HCT116 (cell line): ENCODE measurements at regions not wholly inside any gene's neighbourhood (a gene's known extent, or its start where the extent isn't known, plus 50 kb on each side); places are given as distances from the start of the nearest gene placed in this dataset.

Source experiments
- ATAC-seq: fragments of 200-7000 bp; cut with Tn5 transposase; 2 replicates; pipeline ENCODE4 v1.9.1; 2020; ENCODE audit warnings: mild to moderate bottlenecking, moderate library complexity
- BruUV-seq: library from RNA; stranded (reverse); fragments of 400-500 nt; replicated peaks from 2 replicates; lab custom pipeline; 2021; lab: Mats Ljungman, UMichigan
- CTCF ChIA-PET: fragments of 300-600 bp; sonication (Branson Sonifier 250); formaldehyde crosslinking; loops from one replicate; lab custom pipeline; 2021; ENCODE audit warnings: antibody characterized with exemption; lab: Charles Lee
- POLR2A ChIA-PET: fragments of 300-600, 350-600 bp; sonication (Branson Sonifier 250); formaldehyde crosslinking; loops from one replicate; lab custom pipeline; 2021; ENCODE audit warnings: antibody characterized with exemption; lab: Charles Lee
- RAD21 ChIA-PET, 2 experiments: fragments of 300-600 bp; sonication (Branson Sonifier 250); formaldehyde crosslinking; loops; one replicate each; lab custom pipeline; 2023; ENCODE audit warnings: low total read pairs in 2 of 2; ENCODE audit not compliant: uncharacterized antibody in 2 of 2, unreplicated experiment in 2 of 2, low non-redundant PET in 1 of 2; lab: Charles Lee
- DNase-seq: peaks from one replicate; pipeline ENCODE4 v3.0.0-alpha.2; 2010; ENCODE audit warnings: low read depth, low spot score
- H2AFZ ChIP-seq: fragments of 200-600 bp; shearing (Covaris generic), sonication (generic); 2 replicates; pipeline ENCODE4 v1.6.1; 2017; ENCODE audit warnings: low read depth, mixed run types, mixed read lengths, antibody characterized with exemption, low read length; ENCODE audit not compliant: poor library complexity, severe bottlenecking
- H3K27ac ChIP-seq: 2 replicates; pipeline ENCODE4 v1.5.1; 2012; ENCODE audit warnings: low read depth, low read length
- H3K27me3 ChIP-seq: fragments of 200-600 bp; sonication (generic); 2 replicates; pipeline ENCODE4 v1.6.1; 2016; ENCODE audit warnings: mixed run types, low read length, mixed read lengths; ENCODE audit not compliant: insufficient read depth
- H3K36me3 ChIP-seq, 2 experiments: fragments of 200-500 bp in 1 of 2; fragments of 200-600 bp in 1 of 2; sonication (Bioruptor generic) in 1 of 2; sonication (generic) in 1 of 2; 2 replicates each; pipeline versions ENCODE4 v1.5.1 to v1.6.1; 2014 to 2016; ENCODE audit warnings: low read length in 2 of 2, inconsistent platforms in 1 of 2, mixed read lengths in 1 of 2, mixed run types in 1 of 2; ENCODE audit not compliant: insufficient read depth in 2 of 2, control insufficient read depth in 1 of 2
- H3K4me1 ChIP-seq, 2 experiments: fragments of 200-600 bp in 1 of 2; sonication (generic) in 1 of 2; 2 replicates each; pipeline versions ENCODE4 v1.5.1 to v1.6.1; 2012 to 2017; ENCODE audit warnings: low read length in 2 of 2, inconsistent platforms in 1 of 2, mild to moderate bottlenecking in 1 of 2, mixed read lengths in 1 of 2, mixed run types in 1 of 2, moderate library complexity in 1 of 2; ENCODE audit not compliant: insufficient read depth in 2 of 2, control insufficient read depth in 1 of 2
- H3K4me2 ChIP-seq: fragments of 200-600 bp; sonication (generic); 2 replicates; pipeline ENCODE4 v1.6.1; 2017; ENCODE audit warnings: mixed run types, low read length, mixed read lengths
- H3K4me3 ChIP-seq, 2 experiments: fragments of 200-600 bp in 1 of 2; sonication (generic) in 1 of 2; replicated peaks in 1 of 2; 2 replicates each; pipeline ENCODE4 v1.5.1; 2011 to 2016; ENCODE audit warnings: low read length in 2 of 2, control low read depth in 1 of 2, low read depth in 1 of 2, mild to moderate bottlenecking in 1 of 2, mixed read lengths in 1 of 2, mixed run types in 1 of 2
- H3K79me2 ChIP-seq: fragments of 200-600 bp; sonication (generic); 2 replicates; pipeline ENCODE4 v1.6.1; 2017; ENCODE audit warnings: mild to moderate bottlenecking, mixed run types, low read length, moderate library complexity, mixed read lengths; ENCODE audit not compliant: insufficient read depth
- H3K9ac ChIP-seq: fragments of 200-600 bp; sonication (generic); 2 replicates; pipeline ENCODE4 v1.6.1; 2016; ENCODE audit warnings: low read length, mixed read lengths
- H3K9me2 ChIP-seq: fragments of 200-600 bp; sonication (generic), shearing (Covaris generic); 2 replicates; pipeline ENCODE4 v1.6.1; 2017; ENCODE audit warnings: mixed run types, mild to moderate bottlenecking, moderate library complexity; ENCODE audit not compliant: insufficient read depth
- H3K9me3 ChIP-seq, 2 experiments: fragments of 200-500 bp in 1 of 2; fragments of 200-600 bp in 1 of 2; sonication (Bioruptor generic) in 1 of 2; sonication (generic) in 1 of 2; 2 replicates each; pipeline ENCODE4 v1.6.1; 2014 to 2017; ENCODE audit warnings: low read length in 2 of 2, mixed read lengths in 2 of 2, inconsistent platforms in 1 of 2, low read depth in 1 of 2, mild to moderate bottlenecking in 1 of 2, mixed run types in 1 of 2, moderate library complexity in 1 of 2; ENCODE audit not compliant: control insufficient read depth in 1 of 2, insufficient read depth in 1 of 2
- H4K20me1 ChIP-seq: fragments of 200-600 bp; sonication (generic), shearing (Covaris generic); 2 replicates; pipeline ENCODE4 v1.6.1; 2017; ENCODE audit warnings: mixed run types, mild to moderate bottlenecking, moderate library complexity; ENCODE audit not compliant: insufficient read depth
- ATF3 ChIP-seq: IDR thresholded peaks from 2 replicates; pipeline ENCODE4 v1.6.1; 2012
- CEBPB ChIP-seq: IDR thresholded peaks from 2 replicates; pipeline ENCODE4 v1.6.1; 2012; ENCODE audit warnings: low read depth
- ELF1 ChIP-seq: IDR thresholded peaks from 2 replicates; pipeline ENCODE4 v1.6.1; 2012; ENCODE audit warnings: low read depth, borderline replicate concordance
- EZH2 ChIP-seq: fragments of 200-600 bp; sonication (generic); IDR thresholded peaks from 2 replicates; pipeline ENCODE4 v1.6.1; 2017; ENCODE audit warnings: antibody characterized with exemption, mixed run types
- JUND ChIP-seq: IDR thresholded peaks from 2 replicates; pipeline ENCODE4 v1.6.1; 2012
- POLR2A ChIP-seq: IDR thresholded peaks from 2 replicates; pipeline ENCODE4 v1.7.0; 2011; ENCODE audit warnings: borderline replicate concordance; ENCODE audit not compliant: insufficient read depth, insufficient read length; ENCODE audit errors: extremely low read depth
- SP1 ChIP-seq: IDR thresholded peaks from 2 replicates; pipeline ENCODE4 v1.6.1; 2012; ENCODE audit warnings: low read depth
- TCF7L2 ChIP-seq: IDR thresholded peaks from 2 replicates; pipeline ENCODE4 v1.7.0; 2011; ENCODE audit warnings: borderline replicate concordance, inconsistent platforms; ENCODE audit not compliant: insufficient read depth, insufficient read length; ENCODE audit errors: extremely low read depth
- ZNF274 ChIP-seq: fragments of 200-500 bp; sonication (Bioruptor generic); IDR thresholded peaks from 2 replicates; pipeline ENCODE4 v1.6.1; 2014; ENCODE audit warnings: mild to moderate bottlenecking, low read depth, low read length, inconsistent platforms
- intact Hi-C: fragments of 100-400 bp; cut with micrococcal nuclease; formaldehyde crosslinking; loops from 2 replicates; pipeline ENCODE4 v1.10.0; 2022

GRCh38 chr3:35929158-35929557 lies 289.8 kb downstream of the ARPP21 start:
- no peak overlapping the region for H3K4me2 ChIP-seq
- no peak overlapping the region for H3K9ac ChIP-seq
- H4K20me1 ChIP-seq: no peaks in the 10 kb centered on the region
- ATAC-seq (no peak), DNase-seq (no peak)
- no peaks in the 10 kb centered on the region for H3K27me3 ChIP-seq
- H3K9me2 ChIP-seq: no peaks in the 10 kb centered on the region
- no peaks in the 10 kb centered on the region; a peak in 1 of 4 replicates for H3K9me3 ChIP-seq
- H3K4me3 ChIP-seq: no peak overlapping the region
- H3K27ac ChIP-seq: no peak overlapping the region
- no peaks in the 10 kb centered on the region for H3K36me3 ChIP-seq
- no peak overlapping the region for H2AFZ ChIP-seq
- no peaks in the 10 kb centered on the region for H3K79me2 ChIP-seq
- no TSS peak for BruUV-seq
- ChIA-PET POLR2A (no interaction called here), CTCF (no interaction called here), RAD21 (no interaction called here)
- no peaks in the 10 kb centered on the region for H3K4me1 ChIP-seq
- intact Hi-C loops: no loop called here
- TF ChIP-seq ZNF274: no peak
- no peak for TF ChIP-seq JUND
- TF ChIP-seq SP1: no peak
- TF ChIP-seq ELF1: no peak
- TF ChIP-seq EZH2: no peak
- TF ChIP-seq ATF3: no peak
- TF ChIP-seq POLR2A: no peak

DNA sequence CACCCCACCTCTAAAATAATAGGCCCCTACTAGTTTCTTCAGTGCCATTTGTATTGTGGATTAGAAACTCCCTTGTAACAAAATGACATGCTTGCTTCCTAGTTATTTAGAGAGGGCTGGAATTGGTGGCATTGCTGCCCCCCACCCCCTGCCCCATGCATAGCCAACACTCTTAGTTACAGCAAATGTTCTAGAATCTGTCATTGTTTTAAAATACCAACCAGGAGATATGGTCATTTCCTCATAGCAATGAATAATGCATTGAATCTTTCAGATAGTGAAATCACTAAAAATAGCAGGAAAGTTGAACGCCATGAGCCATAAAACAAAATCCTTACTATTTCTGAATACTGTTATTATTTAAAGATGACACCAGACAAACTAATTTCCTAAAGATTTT lies 292.5 kb downstream of the ARPP21 start:
- Histone ChIP-seq H3K36me3 (no peaks in the 10 kb centered on the region), H3K27me3 (no peaks in the 10 kb centered on the region), H3K27ac (no peak overlapping the region), H3K4me1 (no peaks in the 10 kb centered on the region), H3K4me2 (no peak overlapping the region), H3K79me2 (no peaks in the 10 kb centered on the region), H2AFZ (no peak overlapping the region), H3K4me3 (no peak overlapping the region), H4K20me1 (no peaks in the 10 kb centered on the region), H3K9me3 (no peaks in the 10 kb centered on the region; a peak in 1 of 4 replicates), H3K9ac (no peak overlapping the region), H3K9me2 (no peaks in the 10 kb centered on the region)
- ChIA-PET POLR2A (no interaction called here), CTCF (no interaction called here), RAD21 (no interaction called here)
- ATAC-seq (no peak), DNase-seq (no peak)
- BruUV-seq: no TSS peak
- intact Hi-C loops: no loop called here
- no peak for TF ChIP-seq TCF7L2
- no peak for TF ChIP-seq ZNF274
- TF ChIP-seq SP1: no peak
- no peak for TF ChIP-seq EZH2
- no peak for TF ChIP-seq CEBPB
